SK-N-SH (cell line): ENCODE measurements at regions not wholly inside any gene's neighbourhood (a gene's known extent, or its start where the extent isn't known, plus 50 kb on each side); places are given as distances from the start of the nearest gene placed in this dataset.

Experiments
- CTCF ChIA-PET: fragments of 300-600, 350-600 bp; formaldehyde crosslinking; extraction: SDS; loops from one replicate; lab custom pipeline; 2021; lab: Yijun Ruan, JAX
- POLR2A ChIA-PET: fragments of 350-600 bp; sonication (Branson Sonifier 250); formaldehyde crosslinking; extraction: SDS; loops from one replicate; lab custom pipeline; 2020; ENCODE audit warnings: antibody characterized with exemption, inconsistent platforms; lab: Yijun Ruan, JAX
- DNase-seq: peaks from one replicate; pipeline ENCODE4 v3.0.0; 2012
- H2AFZ ChIP-seq: fragments of 200-600 bp; sonication (generic); 2 replicates; pipeline ENCODE4 v1.8.1; 2016; ENCODE audit warnings: antibody characterized with exemption, mild to moderate bottlenecking, low read depth
- H3F3A ChIP-seq: fragments of 200-600 bp; sonication (generic); replicated peaks from 2 replicates; pipeline ENCODE3; 2016; ENCODE audit warnings: antibody characterized with exemption, mild to moderate bottlenecking; ENCODE audit not compliant: insufficient read depth
- H3K27ac ChIP-seq, 2 experiments: fragments of 200-500 bp in 1 of 2; fragments of 200-600 bp in 1 of 2; sonication (Bioruptor generic) in 1 of 2; sonication (generic), shearing (Covaris generic) in 1 of 2; 2 replicates each; pipeline versions ENCODE4 v1.5.1 to v1.6.1; 2014 to 2016; ENCODE audit warnings: low read depth in 2 of 2, inconsistent platforms in 1 of 2, low read length in 1 of 2, mild to moderate bottlenecking in 1 of 2, mixed read lengths in 1 of 2
- H3K27me3 ChIP-seq: fragments of 200-600 bp; sonication (generic), shearing (Covaris generic); 2 replicates; pipeline ENCODE4 v1.6.1; 2016; ENCODE audit warnings: mixed run types; ENCODE audit not compliant: insufficient read depth
- H3K36me3 ChIP-seq, 2 experiments: fragments of 200-500 bp in 1 of 2; fragments of 200-600 bp in 1 of 2; sonication (Bioruptor generic) in 1 of 2; sonication (generic) in 1 of 2; replicated peaks in 1 of 2; 2 replicates each; pipeline versions ENCODE3 to v1.5.1; 2014 to 2016; ENCODE audit warnings: low read length in 1 of 2, mild to moderate bottlenecking in 1 of 2; ENCODE audit not compliant: insufficient read depth in 2 of 2, control insufficient read depth in 1 of 2
- H3K4me1 ChIP-seq, 2 experiments: fragments of 200-500 bp in 1 of 2; fragments of 200-600 bp in 1 of 2; sonication (Bioruptor generic) in 1 of 2; sonication (generic), shearing (Covaris generic) in 1 of 2; 2 replicates each; pipeline versions ENCODE4 v1.5.1 to v1.6.1; 2014 to 2016; ENCODE audit warnings: low read depth in 1 of 2, low read length in 1 of 2, mixed run types in 1 of 2; ENCODE audit not compliant: insufficient read depth in 2 of 2, control insufficient read depth in 1 of 2
- H3K4me2 ChIP-seq: fragments of 200-600 bp; sonication (generic), shearing (Covaris generic); 2 replicates; pipeline ENCODE4 v1.6.1; 2017; ENCODE audit warnings: mixed run types
- H3K4me3 ChIP-seq, 2 experiments: fragments of 200-500 bp in 1 of 2; fragments of 200-600 bp in 1 of 2; sonication (Bioruptor generic) in 1 of 2; sonication (generic), shearing (Covaris generic) in 1 of 2; 2 replicates each; pipeline versions ENCODE4 v1.5.1 to v1.8.1; 2014 to 2016; ENCODE audit warnings: low read depth in 2 of 2, inconsistent platforms in 1 of 2, low read length in 1 of 2, mild to moderate bottlenecking in 1 of 2, mixed read lengths in 1 of 2, moderate library complexity in 1 of 2
- H3K79me2 ChIP-seq: fragments of 200-600 bp; sonication (generic); 2 replicates; pipeline ENCODE4 v1.8.1; 2017; ENCODE audit warnings: mild to moderate bottlenecking; ENCODE audit not compliant: insufficient read depth
- H3K9ac ChIP-seq: fragments of 200-600 bp; sonication (generic); 2 replicates; pipeline ENCODE4 v1.6.1; 2017; ENCODE audit warnings: mixed run types
- H3K9me2 ChIP-seq: fragments of 200-600 bp; sonication (generic); 2 replicates; pipeline ENCODE4 v1.6.1; 2017; ENCODE audit warnings: mixed run types
- H3K9me3 ChIP-seq: fragments of 200-600 bp; sonication (generic); 2 replicates; pipeline ENCODE4 v1.6.1; 2017; ENCODE audit warnings: mixed run types, mild to moderate bottlenecking, moderate library complexity
- H4K20me1 ChIP-seq: fragments of 200-600 bp; sonication (generic); 2 replicates; pipeline ENCODE4 v1.6.1; 2017; ENCODE audit warnings: mild to moderate bottlenecking, mixed run types; ENCODE audit not compliant: insufficient read depth
- CHD2 ChIP-seq: fragments of 150-350 bp; IDR thresholded peaks from 2 replicates; pipeline ENCODE4 v1.6.1; 2018; ENCODE audit warnings: low read length; ENCODE audit not compliant: partially characterized antibody
- FOSL2 ChIP-seq: IDR thresholded peaks from 2 replicates; pipeline ENCODE4 v1.4.0; 2012; ENCODE audit warnings: low read depth, mild to moderate bottlenecking, moderate library complexity, borderline replicate concordance
- FOXJ3 ChIP-seq: sonication (generic); formaldehyde crosslinking; IDR thresholded peaks from 2 replicates; pipeline ENCODE4 v1.5.1; 2020; ENCODE audit warnings: mild to moderate bottlenecking, missing genetic modification reagents
- FOXM1 ChIP-seq: IDR thresholded peaks from 2 replicates; pipeline ENCODE4 v1.4.0; 2012; ENCODE audit warnings: low read depth, mild to moderate bottlenecking
- GABPA ChIP-seq: IDR thresholded peaks from 2 replicates; pipeline ENCODE4 v1.4.0; 2012; ENCODE audit warnings: low read depth, mild to moderate bottlenecking
- GATA2 ChIP-seq: sonication (generic); formaldehyde crosslinking; IDR thresholded peaks from 2 replicates; pipeline ENCODE4 v1.5.0; 2020; ENCODE audit warnings: mild to moderate bottlenecking, missing genetic modification reagents
- JUND ChIP-seq: IDR thresholded peaks from 2 replicates; pipeline ENCODE4 v1.4.0; 2012
- MXI1 ChIP-seq: IDR thresholded peaks from 2 replicates; pipeline ENCODE4 v1.6.1; 2012; ENCODE audit warnings: mild to moderate bottlenecking, low read depth, low read length, improper control_type of control experiment
- NFIC ChIP-seq: IDR thresholded peaks from 2 replicates; pipeline ENCODE4 v1.4.0; 2012; ENCODE audit warnings: borderline replicate concordance
- RXRA ChIP-seq: IDR thresholded peaks from 2 replicates; pipeline ENCODE4 v1.4.0; 2012; ENCODE audit warnings: low read depth, mild to moderate bottlenecking, borderline replicate concordance
- SMC3 ChIP-seq: IDR thresholded peaks from 2 replicates; pipeline ENCODE4 v1.6.1; 2012; ENCODE audit warnings: low read depth, low read length, improper control_type of control experiment
- TAF1 ChIP-seq: IDR thresholded peaks from 2 replicates; pipeline ENCODE4 v1.6.1; 2012; ENCODE audit warnings: low read depth, mild to moderate bottlenecking, low read length, moderate library complexity, borderline replicate concordance
- USF2 ChIP-seq: fragments of 150-350 bp; IDR thresholded peaks from 2 replicates; pipeline ENCODE4 v1.6.1; 2017; ENCODE audit warnings: antibody characterized with exemption, low read length, low read depth, borderline replicate concordance
- WGBS: methylation state at CpG from one replicate; pipeline ENCODE4 v1.1.6; 2017; ENCODE audit warnings: low lambda C conversion rate; 5-methylcytosine and 5-hydroxymethylcytosine counted together
- TF ChIP-seq, protein P1 (sequence below): IDR thresholded peaks from 2 replicates; pipeline ENCODE4 v1.6.1; 2012; ENCODE audit warnings: mild to moderate bottlenecking, low read depth, low read length, moderate library complexity
- TF ChIP-seq, protein P2 (sequence below): IDR thresholded peaks from 2 replicates; pipeline ENCODE4 v1.4.0; 2012; ENCODE audit warnings: low read depth, borderline replicate concordance

- peaks cover 6% of the 10 kb centered on the region; the same call in 1 of the 2 replicates for H3K27me3 ChIP-seq
- WGBS = 7% methylated on average over 3 of the region's 3 CpGs
- CTCF ChIA-PET = no interaction called here
Measured at GRCh38 chr6:137977814-137978213, 110.8 kb downstream of the TNFAIP3 start.

More at GRCh38 chr6:137977814-137978213, 110.8 kb downstream of the TNFAIP3 start:
- H3K9ac ChIP-seq = no peak overlapping the region
- H3K4me3 ChIP-seq = no peak overlapping the region
- no peaks in the 10 kb centered on the region for H3F3A ChIP-seq
- no peak overlapping the region for H2AFZ ChIP-seq
- H3K9me3 ChIP-seq = no peaks in the 10 kb centered on the region
- POLR2A ChIA-PET = no interaction called here
- H3K36me3 ChIP-seq = no peaks in the 10 kb centered on the region
- H3K9me2 ChIP-seq = no peaks in the 10 kb centered on the region
- no peak overlapping the region for H3K27ac ChIP-seq
- H3K4me2 ChIP-seq = no peak overlapping the region
- H3K79me2 ChIP-seq = no peaks in the 10 kb centered on the region
- no peaks in the 10 kb centered on the region for H4K20me1 ChIP-seq
- no peak for DNase-seq
- H3K4me1 ChIP-seq = no peaks in the 10 kb centered on the region
- TF ChIP-seq, protein P1, sequence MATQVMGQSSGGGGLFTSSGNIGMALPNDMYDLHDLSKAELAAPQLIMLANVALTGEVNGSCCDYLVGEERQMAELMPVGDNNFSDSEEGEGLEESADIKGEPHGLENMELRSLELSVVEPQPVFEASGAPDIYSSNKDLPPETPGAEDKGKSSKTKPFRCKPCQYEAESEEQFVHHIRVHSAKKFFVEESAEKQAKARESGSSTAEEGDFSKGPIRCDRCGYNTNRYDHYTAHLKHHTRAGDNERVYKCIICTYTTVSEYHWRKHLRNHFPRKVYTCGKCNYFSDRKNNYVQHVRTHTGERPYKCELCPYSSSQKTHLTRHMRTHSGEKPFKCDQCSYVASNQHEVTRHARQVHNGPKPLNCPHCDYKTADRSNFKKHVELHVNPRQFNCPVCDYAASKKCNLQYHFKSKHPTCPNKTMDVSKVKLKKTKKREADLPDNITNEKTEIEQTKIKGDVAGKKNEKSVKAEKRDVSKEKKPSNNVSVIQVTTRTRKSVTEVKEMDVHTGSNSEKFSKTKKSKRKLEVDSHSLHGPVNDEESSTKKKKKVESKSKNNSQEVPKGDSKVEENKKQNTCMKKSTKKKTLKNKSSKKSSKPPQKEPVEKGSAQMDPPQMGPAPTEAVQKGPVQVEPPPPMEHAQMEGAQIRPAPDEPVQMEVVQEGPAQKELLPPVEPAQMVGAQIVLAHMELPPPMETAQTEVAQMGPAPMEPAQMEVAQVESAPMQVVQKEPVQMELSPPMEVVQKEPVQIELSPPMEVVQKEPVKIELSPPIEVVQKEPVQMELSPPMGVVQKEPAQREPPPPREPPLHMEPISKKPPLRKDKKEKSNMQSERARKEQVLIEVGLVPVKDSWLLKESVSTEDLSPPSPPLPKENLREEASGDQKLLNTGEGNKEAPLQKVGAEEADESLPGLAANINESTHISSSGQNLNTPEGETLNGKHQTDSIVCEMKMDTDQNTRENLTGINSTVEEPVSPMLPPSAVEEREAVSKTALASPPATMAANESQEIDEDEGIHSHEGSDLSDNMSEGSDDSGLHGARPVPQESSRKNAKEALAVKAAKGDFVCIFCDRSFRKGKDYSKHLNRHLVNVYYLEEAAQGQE = no peak
- TF ChIP-seq MXI1 (no peak), CHD2 (no peak), FOXM1 (no peak), GABPA (no peak), JUND (no peak), SMC3 (no peak), FOXJ3 (CRISPR knock-in tag) (no peak), GATA2 (CRISPR knock-in tag) (no peak), FOSL2 (no peak), RXRA (no peak), USF2 (no peak), TAF1 (no peak), NFIC (no peak)
- TF ChIP-seq, protein P2, sequence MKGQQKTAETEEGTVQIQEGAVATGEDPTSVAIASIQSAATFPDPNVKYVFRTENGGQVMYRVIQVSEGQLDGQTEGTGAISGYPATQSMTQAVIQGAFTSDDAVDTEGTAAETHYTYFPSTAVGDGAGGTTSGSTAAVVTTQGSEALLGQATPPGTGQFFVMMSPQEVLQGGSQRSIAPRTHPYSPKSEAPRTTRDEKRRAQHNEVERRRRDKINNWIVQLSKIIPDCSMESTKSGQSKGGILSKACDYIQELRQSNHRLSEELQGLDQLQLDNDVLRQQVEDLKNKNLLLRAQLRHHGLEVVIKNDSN = no peak
- TF ChIP-seq, all 33 proteins: peak for 0
